Left colon (tissue), 2 donors: ENCODE measurements at regions not wholly inside any gene's neighbourhood (a gene's known extent, or its start where the extent isn't known, plus 50 kb on each side); places are given as distances from the start of the nearest gene placed in this dataset.
"Not testable (repeated sequence)": the region's sequence is repeated elsewhere in the genome, so short reads cannot be mapped to it uniquely, and the experiment has no call there.

Source experiments
- ATAC-seq: fragments of 200-7000 bp; cut with Tn5 transposase; one replicate; pipeline ENCODE4 v1.9.1; 2020; ENCODE audit warnings: mild to moderate bottlenecking, moderate library complexity
- DNase-seq, 2 donors: peaks; one replicate each; pipeline ENCODE4 v3.0.0-alpha.2; 2020
- intact Hi-C, 2 donors: fragments of 100-400 bp; cut with DNase I in 1 of 2; cut with micrococcal nuclease in 1 of 2; formaldehyde crosslinking; loops; one replicate each; pipeline versions ENCODE4 v1.11.2 to v1.14.0; 2022; cut with DNase I, micrococcal nuclease
- donor health status: DM: no; HTN: no; CAD: no.
- donor health status: DM: yes; HTN: yes; CAD: no.

- intact Hi-C loops: no loop called here
- no peak for ATAC-seq
- DNase-seq: no peak
These were observed 1035.7 kb downstream of the ZPLD1 start for GRCh38 chr3:103470498-103470897.

- no peak for ATAC-seq
These were observed 1059.2 kb downstream of the ZPLD1 start for GRCh38 chr3:103494011-103494410.

GRCh38 chr3:103494512-103494911 lies 1059.7 kb downstream of the ZPLD1 start:
- intact Hi-C loops: no loop called here

More at GRCh38 chr3:103494011-103494410, 1059.2 kb downstream of the ZPLD1 start:
- no peak for DNase-seq
- intact Hi-C loops: no loop called here

GRCh38 chr3:103495186-103495585 lies 1060.4 kb downstream of the ZPLD1 start:
- DNase-seq (no peak), ATAC-seq (no peak)
- intact Hi-C loops: no loop called here

More at GRCh38 chr3:103494512-103494911, 1059.7 kb downstream of the ZPLD1 start:
- DNase-seq: no peak
- no peak for ATAC-seq

- DNase-seq (no peak), ATAC-seq (no peak)
- intact Hi-C loops: no loop called here
These were observed 1064.5 kb downstream of the ZPLD1 start for GRCh38 chr3:103499132-103499900.

GRCh38 chr3:103499967-103500366 lies 1065.2 kb downstream of the ZPLD1 start:
- intact Hi-C loops: no loop called here
- DNase-seq (no peak), ATAC-seq (no peak)

- DNase-seq (no peak), ATAC-seq (no peak)
- intact Hi-C loops: no loop called here
These were observed 1075.9 kb downstream of the ZPLD1 start for GRCh38 chr3:103510760-103511159.

- ATAC-seq (no peak), DNase-seq (no peak)
- intact Hi-C loops: no loop called here
These were observed 1077.1 kb downstream of the ZPLD1 start for GRCh38 chr3:103511891-103512290.

GRCh38 chr3:103512595-103512994 lies 1077.8 kb downstream of the ZPLD1 start:
- no peak for DNase-seq
- intact Hi-C loops: no loop called here
- ATAC-seq: no peak

- DNase-seq (no peak), ATAC-seq (no peak)
- intact Hi-C loops: no loop called here
These were observed 1078.2 kb downstream of the ZPLD1 start for GRCh38 chr3:103513003-103513402.

- no peak for ATAC-seq
- intact Hi-C loops: no loop called here
These were observed 1080.3 kb downstream of the ZPLD1 start for GRCh38 chr3:103515116-103515515.

GRCh38 chr3:103516950-103517349 lies 1082.1 kb downstream of the ZPLD1 start:
- intact Hi-C loops: no loop called here
- DNase-seq: no peak
- ATAC-seq: no peak

More at GRCh38 chr3:103515116-103515515, 1080.3 kb downstream of the ZPLD1 start:
- no peak for DNase-seq

- ATAC-seq, intact Hi-C loops, DNase-seq: not testable (repeated sequence)
These were observed 1096.5 kb downstream of the ZPLD1 start for GRCh38 chr3:103531327-103531726.

GRCh38 chr3:103532986-103533385 lies 1098.2 kb downstream of the ZPLD1 start:
- intact Hi-C loops: no loop called here

GRCh38 chr3:103554451-103554850 lies 1119.6 kb downstream of the ZPLD1 start:
- DNase-seq (no peak), ATAC-seq (no peak)
- intact Hi-C loops: no loop called here

More at GRCh38 chr3:103532986-103533385, 1098.2 kb downstream of the ZPLD1 start:
- DNase-seq: no peak
- ATAC-seq: no peak

- ATAC-seq, intact Hi-C loops: not testable (repeated sequence)
These were observed 1129.3 kb downstream of the ZPLD1 start for GRCh38 chr3:103564116-103564515.

GRCh38 chr3:103585809-103586208 lies 1151.0 kb downstream of the ZPLD1 start:
- ATAC-seq (no peak), DNase-seq (no peak)
- intact Hi-C loops: no loop called here

More at GRCh38 chr3:103564116-103564515, 1129.3 kb downstream of the ZPLD1 start:
- not testable (repeated sequence) for DNase-seq

- no peak for DNase-seq
- ATAC-seq: no peak
- intact Hi-C loops: no loop called here
These were observed 1155.0 kb downstream of the ZPLD1 start for GRCh38 chr3:103589770-103590169.

- ATAC-seq (no peak), DNase-seq (no peak)
- intact Hi-C loops: no loop called here
These were observed 1166.0 kb downstream of the ZPLD1 start for GRCh38 chr3:103600844-103601243.

GRCh38 chr3:103601666-103602065 lies 1166.9 kb downstream of the ZPLD1 start:
- intact Hi-C loops: no loop called here
- DNase-seq: no peak
- no peak for ATAC-seq

- no peak for DNase-seq
- no peak for ATAC-seq
- intact Hi-C loops: no loop called here
These were observed 1174.7 kb downstream of the ZPLD1 start for GRCh38 chr3:103609472-103609871.
